ENCODE measurements at regions not wholly inside any gene's neighbourhood (a gene's known extent, or its start where the extent isn't known, plus 50 kb on each side); places are given as distances from the start of the nearest gene placed in this dataset.

DNA sequence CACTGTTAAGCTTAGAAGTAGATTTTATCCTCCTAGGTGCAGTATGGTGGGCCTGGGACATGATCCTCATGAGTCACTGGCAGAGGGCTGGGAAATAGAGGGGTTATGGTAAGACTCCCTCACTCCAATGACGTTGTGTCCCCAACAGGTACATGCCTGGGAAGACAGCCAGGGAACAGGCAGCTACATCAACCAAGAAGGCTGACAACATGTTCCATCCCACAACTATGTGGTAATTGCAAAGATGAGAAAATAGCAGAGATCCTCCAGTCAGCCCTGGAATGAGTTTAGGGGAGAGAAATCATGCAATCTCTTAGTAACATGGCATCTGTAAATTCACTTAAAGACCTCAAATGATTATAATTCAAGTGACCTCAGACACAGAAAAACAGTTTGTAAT is 114.4 kb upstream of the LIFR start:
- Mint-ChIP-seq H3K4me3 (no peak overlapping the region), H3K36me3 (ENCODE audit: low read depth) (no peaks in the 10 kb centered on the region), H3K27ac (no peak overlapping the region), H3K27me3 (ENCODE audit: insufficient read depth) (peaks cover 10% of the 10 kb centered on the region), H3K9me3 (no peaks in the 10 kb centered on the region), H3K4me1 (ENCODE audit: low read depth) (no peaks in the 10 kb centered on the region)
- DNase-seq = no peak
- TF ChIP-seq, protein P1, sequence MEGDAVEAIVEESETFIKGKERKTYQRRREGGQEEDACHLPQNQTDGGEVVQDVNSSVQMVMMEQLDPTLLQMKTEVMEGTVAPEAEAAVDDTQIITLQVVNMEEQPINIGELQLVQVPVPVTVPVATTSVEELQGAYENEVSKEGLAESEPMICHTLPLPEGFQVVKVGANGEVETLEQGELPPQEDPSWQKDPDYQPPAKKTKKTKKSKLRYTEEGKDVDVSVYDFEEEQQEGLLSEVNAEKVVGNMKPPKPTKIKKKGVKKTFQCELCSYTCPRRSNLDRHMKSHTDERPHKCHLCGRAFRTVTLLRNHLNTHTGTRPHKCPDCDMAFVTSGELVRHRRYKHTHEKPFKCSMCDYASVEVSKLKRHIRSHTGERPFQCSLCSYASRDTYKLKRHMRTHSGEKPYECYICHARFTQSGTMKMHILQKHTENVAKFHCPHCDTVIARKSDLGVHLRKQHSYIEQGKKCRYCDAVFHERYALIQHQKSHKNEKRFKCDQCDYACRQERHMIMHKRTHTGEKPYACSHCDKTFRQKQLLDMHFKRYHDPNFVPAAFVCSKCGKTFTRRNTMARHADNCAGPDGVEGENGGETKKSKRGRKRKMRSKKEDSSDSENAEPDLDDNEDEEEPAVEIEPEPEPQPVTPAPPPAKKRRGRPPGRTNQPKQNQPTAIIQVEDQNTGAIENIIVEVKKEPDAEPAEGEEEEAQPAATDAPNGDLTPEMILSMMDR (IDR thresholded peaks at IDR 0.05) = no peak

DNA sequence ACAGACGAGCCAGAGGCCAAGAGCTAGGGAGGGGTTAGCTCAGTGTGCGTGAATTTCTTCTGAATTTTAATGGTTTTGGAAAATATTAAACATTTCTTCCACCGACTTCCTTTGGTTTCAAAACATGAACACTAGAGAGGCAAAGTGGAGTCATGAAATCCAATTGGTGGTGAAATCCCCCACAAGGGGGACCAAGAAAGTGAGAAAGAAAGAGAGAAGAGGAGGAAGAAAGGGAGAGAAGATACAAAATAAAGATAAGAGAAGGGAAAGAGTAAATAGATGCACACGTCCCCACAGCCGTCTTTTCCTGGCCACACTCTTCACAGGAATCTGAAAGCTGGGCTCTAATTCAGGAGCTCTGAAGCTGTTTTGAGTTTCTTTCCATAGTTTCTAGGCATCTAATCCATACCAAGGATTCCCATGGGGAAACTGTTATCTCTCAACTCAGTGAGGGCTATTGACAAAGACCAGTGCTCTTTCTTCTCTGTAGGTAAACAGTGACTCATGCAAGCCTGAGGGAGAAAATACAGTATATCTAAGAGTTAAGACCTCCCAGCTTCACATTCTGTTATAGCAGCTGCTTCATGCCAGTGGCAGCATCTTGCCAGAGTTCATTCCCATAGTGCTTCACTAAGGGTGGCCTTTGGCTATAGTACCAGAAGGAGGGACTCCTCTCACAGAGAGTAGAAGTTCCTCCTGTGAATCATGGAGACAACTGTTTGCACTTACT is 115.8 kb upstream of the LIFR start:
- H3K27ac Mint-ChIP-seq = no peak overlapping the region

DNA sequence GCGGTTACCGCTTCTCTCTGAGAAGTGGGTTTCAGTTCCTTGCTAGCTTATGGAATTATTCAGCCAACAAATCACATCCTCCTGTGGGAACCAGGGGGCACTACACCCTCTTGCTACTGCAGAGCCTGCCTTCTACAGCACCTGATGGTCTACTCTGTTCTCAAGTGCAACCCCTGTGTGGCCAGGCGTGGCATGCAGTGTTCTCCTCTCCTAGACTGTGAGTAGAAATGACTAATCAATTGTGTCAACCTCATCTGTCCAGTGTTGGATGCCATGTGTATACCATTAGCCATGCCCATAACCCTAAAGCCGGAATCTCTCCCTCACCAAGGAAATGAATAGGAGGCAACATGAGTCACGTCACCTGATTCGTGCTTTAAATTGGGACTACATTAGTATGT is 117.2 kb upstream of the LIFR start:
- no peaks in the 10 kb centered on the region for H3K4me1 Mint-ChIP-seq (ENCODE audit: low read depth)
- H3K36me3 Mint-ChIP-seq (ENCODE audit: low read depth) = no peaks in the 10 kb centered on the region
- no peak for DNase-seq
- H3K27ac Mint-ChIP-seq = no peak overlapping the region
- TF ChIP-seq, protein P1 (IDR thresholded peaks at IDR 0.05) = peak; percentile 25; the same call in 1 of the 2 replicates
- H3K4me3 Mint-ChIP-seq = no peak overlapping the region
- H3K9me3 Mint-ChIP-seq = no peaks in the 10 kb centered on the region
- H3K27me3 Mint-ChIP-seq (ENCODE audit: insufficient read depth) = peaks cover 15% of the 10 kb centered on the region

More for the DNA sequence above, 115.8 kb upstream of the LIFR start:
- Mint-ChIP-seq H3K4me1 (ENCODE audit: low read depth) (no peaks in the 10 kb centered on the region), H3K27me3 (ENCODE audit: insufficient read depth) (peaks cover 19% of the 10 kb centered on the region), H3K36me3 (ENCODE audit: low read depth) (no peaks in the 10 kb centered on the region), H3K4me3 (no peak overlapping the region), H3K9me3 (no peaks in the 10 kb centered on the region)
- TF ChIP-seq, protein P1 (IDR thresholded peaks at IDR 0.05) = no peak
- no peak for DNase-seq

DNA sequence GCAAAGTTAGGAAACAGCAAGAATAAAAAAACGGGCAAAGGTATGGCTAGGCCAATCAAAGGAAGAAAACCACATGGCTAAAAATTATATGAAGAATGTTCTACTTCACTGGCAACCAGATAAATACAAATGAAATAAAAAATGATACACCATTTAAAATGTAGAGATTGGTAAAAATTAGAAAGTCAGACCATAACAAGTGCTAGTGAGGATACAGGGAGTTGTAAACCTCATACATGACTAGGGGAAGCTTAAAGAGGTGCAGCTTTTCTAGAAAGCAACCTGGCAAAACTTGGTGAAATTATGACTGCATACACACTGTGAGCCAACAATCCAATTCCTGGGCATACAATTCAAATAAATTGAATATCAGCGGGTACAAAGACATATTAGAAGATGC is 119.0 kb upstream of the LIFR start:
- H3K9me3 Mint-ChIP-seq = no peaks in the 10 kb centered on the region
- no peaks in the 10 kb centered on the region for H3K4me1 Mint-ChIP-seq (ENCODE audit: low read depth)
- H3K36me3 Mint-ChIP-seq (ENCODE audit: low read depth) = no peaks in the 10 kb centered on the region
- peaks cover 13% of the 10 kb centered on the region; the same call in 1 of the 2 replicates for H3K27me3 Mint-ChIP-seq (ENCODE audit: insufficient read depth)
- TF ChIP-seq, protein P1 (IDR thresholded peaks at IDR 0.05) = no peak
- no peak overlapping the region for H3K27ac Mint-ChIP-seq
- DNase-seq = no peak
- no peak overlapping the region for H3K4me3 Mint-ChIP-seq

DNA sequence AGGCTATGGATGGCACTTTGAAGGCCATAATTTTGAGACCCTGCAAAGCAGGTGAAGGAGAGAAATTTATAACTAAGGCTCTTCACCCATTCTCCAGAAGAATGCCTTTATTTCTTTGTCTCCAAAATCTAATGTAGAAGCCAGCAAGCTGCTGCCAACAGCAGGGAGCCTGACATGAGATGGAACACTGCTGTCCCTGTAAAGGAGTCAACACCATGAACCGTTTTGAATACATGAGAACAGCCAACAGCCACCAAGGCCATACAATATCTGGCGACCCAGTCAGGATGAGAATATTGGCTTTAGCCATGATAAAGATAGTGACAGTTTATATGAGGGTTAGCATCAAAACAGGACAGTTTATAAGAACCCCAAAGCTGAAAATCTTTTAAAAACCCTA is 121.2 kb upstream of the LIFR start:
- no peak for DNase-seq
- H3K4me1 Mint-ChIP-seq (ENCODE audit: low read depth) = no peaks in the 10 kb centered on the region
- no peak overlapping the region for H3K27ac Mint-ChIP-seq
- no peak overlapping the region for H3K4me3 Mint-ChIP-seq
- TF ChIP-seq, protein P1 (IDR thresholded peaks at IDR 0.05) = no peak
- H3K9me3 Mint-ChIP-seq = no peaks in the 10 kb centered on the region
- no peaks in the 10 kb centered on the region for H3K36me3 Mint-ChIP-seq (ENCODE audit: low read depth)
- H3K27me3 Mint-ChIP-seq (ENCODE audit: insufficient read depth) = peaks cover 13% of the 10 kb centered on the region; the same call in 1 of the 2 replicates
